Spleen (tissue), 7 donors: ENCODE measurements at regions not wholly inside any gene's neighbourhood (a gene's known extent, or its start where the extent isn't known, plus 50 kb on each side); places are given as distances from the start of the nearest gene placed in this dataset.

Experiments
- CTCF ChIP-seq, 11 experiments: fragments of 200-600 bp in 7 of 11; fragments of 450-650 bp in 4 of 11; sonication (generic) in 4 of 11; IDR thresholded peaks in 8 of 11; conservative IDR thresholded peaks in 3 of 11; 1 replicate in 7 of 11; 2 replicates in 4 of 11; pipeline versions ENCODE4 v1.4.0 to v1.8.0; 2016 to 2021; ENCODE audit warnings: antibody characterized with exemption in 11 of 11, inconsistent platforms in 4 of 11, mild to moderate bottlenecking in 1 of 11
- POLR2A ChIP-seq, 3 donors: fragments of 450-650 bp; IDR thresholded peaks; one replicate each; pipeline ENCODE4 v1.5.1; 2017; ENCODE audit warnings: antibody characterized with exemption in 3 of 3, mild to moderate bottlenecking in 1 of 3
- POLR2AphosphoS5 ChIP-seq, 3 donors: sonication (generic); formaldehyde crosslinking; IDR thresholded peaks; one replicate each; pipeline ENCODE4 v1.5.1; 2017; ENCODE audit warnings: antibody characterized with exemption in 3 of 3
- donor health status: DM: no; HTN: no; CAD: no; lungs with moderate emphysema.
- donor health status: DM: no; HTN: no; CAD: no.
- donor health status: DM: no; HTN: no; CAD: no.

- no peak for TF ChIP-seq POLR2A (IDR thresholded peaks at IDR 0.05)
- TF ChIP-seq CTCF (IDR thresholded peaks at IDR 0.05 in 8 of 11, conservative IDR thresholded peaks at IDR 0.05 in 3 of 11), result no peak
- TF ChIP-seq POLR2AphosphoS5 (IDR thresholded peaks at IDR 0.05), result no peak
Observed at GRCh38 chr15:67927501-67928168, 87.8 kb upstream of the RNU6-1 start.
